Epithelial cell of esophagus (primary cell): ENCODE measurements at regions not wholly inside any gene's neighbourhood (a gene's known extent, or its start where the extent isn't known, plus 50 kb on each side); places are given as distances from the start of the nearest gene placed in this dataset.

Source experiments
- DNase-seq: peaks from one replicate; pipeline ENCODE4 v3.0.0; 2010; ENCODE audit warnings: low read depth
- H3K4me3 ChIP-seq: 2 replicates; pipeline ENCODE4 v1.5.1; 2011; ENCODE audit warnings: mild to moderate bottlenecking, low read length, control low read depth
- TF ChIP-seq, protein P1 (sequence below): IDR thresholded peaks from 2 replicates; pipeline ENCODE4 v1.5.1; 2011; ENCODE audit warnings: low read depth, mild to moderate bottlenecking, low read length, control low read depth, inconsistent platforms; ENCODE audit not compliant: insufficient read depth; ENCODE audit errors: missing control alignments

DNA sequence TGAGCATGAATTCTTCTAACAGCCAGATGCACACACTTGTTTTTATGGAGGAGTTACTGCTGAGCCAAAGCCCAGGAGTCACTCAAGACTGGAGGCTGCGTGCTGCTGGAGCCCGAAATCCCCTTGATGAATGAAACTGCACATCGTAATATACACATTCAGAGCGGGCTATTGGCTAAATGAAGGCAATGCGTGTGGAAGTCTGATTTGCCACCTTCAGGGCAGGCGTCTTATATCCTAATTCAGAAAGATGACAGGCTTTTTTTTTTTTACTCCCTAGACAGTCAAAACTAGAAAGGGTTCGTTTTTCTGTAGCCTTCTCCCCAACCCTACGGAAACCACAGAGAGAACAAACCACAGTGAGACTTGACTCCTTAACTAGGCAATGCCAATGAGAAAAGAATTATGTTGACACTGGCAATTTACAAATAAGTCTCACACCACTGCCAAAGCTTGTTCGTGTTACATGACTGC, 227.2 kb upstream of the KLF14 start:
- DNase-seq: peak; percentile 78
- TF ChIP-seq, protein P1, sequence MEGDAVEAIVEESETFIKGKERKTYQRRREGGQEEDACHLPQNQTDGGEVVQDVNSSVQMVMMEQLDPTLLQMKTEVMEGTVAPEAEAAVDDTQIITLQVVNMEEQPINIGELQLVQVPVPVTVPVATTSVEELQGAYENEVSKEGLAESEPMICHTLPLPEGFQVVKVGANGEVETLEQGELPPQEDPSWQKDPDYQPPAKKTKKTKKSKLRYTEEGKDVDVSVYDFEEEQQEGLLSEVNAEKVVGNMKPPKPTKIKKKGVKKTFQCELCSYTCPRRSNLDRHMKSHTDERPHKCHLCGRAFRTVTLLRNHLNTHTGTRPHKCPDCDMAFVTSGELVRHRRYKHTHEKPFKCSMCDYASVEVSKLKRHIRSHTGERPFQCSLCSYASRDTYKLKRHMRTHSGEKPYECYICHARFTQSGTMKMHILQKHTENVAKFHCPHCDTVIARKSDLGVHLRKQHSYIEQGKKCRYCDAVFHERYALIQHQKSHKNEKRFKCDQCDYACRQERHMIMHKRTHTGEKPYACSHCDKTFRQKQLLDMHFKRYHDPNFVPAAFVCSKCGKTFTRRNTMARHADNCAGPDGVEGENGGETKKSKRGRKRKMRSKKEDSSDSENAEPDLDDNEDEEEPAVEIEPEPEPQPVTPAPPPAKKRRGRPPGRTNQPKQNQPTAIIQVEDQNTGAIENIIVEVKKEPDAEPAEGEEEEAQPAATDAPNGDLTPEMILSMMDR: no peak
- H3K4me3 ChIP-seq: no peak overlapping the region

DNA sequence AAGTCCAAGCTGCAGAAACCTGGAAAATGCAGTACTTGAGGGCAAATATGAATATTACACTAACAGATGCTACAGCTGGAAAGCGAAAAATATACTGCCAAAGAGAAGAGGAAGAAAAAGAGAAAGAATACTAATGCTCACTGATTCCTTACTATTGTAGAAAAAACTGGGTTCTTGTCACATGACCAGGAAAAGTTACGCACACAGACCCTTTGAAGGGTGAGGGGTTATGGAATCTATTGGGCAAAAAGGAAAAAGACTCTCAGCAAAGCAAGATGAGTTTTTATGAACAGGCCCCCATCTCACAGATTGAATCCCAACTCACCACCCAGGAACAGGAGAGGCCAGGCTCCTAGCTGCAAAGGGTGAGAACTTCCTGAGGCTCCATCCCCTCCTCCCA, 228.1 kb upstream of the KLF14 start:
- TF ChIP-seq, protein P1: no peak
- no peak overlapping the region for H3K4me3 ChIP-seq

DNA sequence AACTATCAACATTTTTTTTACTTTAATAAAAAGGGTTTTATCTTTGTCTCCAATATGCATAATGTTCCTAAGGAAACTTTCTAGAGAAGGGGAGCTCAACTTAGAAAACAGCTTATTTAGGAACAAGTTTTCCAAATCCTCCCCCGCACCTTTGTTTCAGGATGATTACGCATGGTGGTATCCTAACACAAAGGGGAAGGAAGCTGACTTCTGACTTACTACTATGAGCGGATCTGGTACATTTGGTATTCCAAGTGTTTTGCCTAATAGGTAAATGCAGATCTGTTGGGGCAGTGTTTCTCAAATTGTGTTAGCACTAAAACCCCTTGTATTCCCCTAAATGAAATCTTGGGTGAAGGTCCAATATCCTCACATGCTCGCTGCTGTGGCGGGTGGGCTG, 229.3 kb upstream of the KLF14 start:
- DNase-seq: no peak
- H3K4me3 ChIP-seq: no peak overlapping the region
- TF ChIP-seq, protein P1: no peak

More for the DNA sequence above, 228.1 kb upstream of the KLF14 start:
- no peak for DNase-seq

DNA sequence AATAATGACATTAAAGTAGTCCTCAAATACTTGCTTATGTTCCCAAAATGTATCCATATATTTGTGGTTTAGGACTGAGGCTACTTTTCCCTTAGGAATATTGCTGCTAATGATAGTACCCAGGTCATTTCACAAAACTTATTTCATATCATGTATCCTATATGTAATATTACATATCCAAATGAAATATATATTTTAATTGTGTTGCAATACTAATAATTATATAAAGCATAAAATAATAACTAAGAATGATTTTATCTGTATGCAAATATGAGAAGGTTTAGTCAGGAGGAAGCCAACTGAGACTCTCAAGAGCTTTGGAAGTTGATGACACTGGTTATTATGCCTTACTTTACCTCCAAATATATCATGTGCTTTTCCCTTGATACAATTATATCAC, 231.5 kb upstream of the KLF14 start:
- DNase-seq: no peak
- TF ChIP-seq, protein P1: no peak
- H3K4me3 ChIP-seq: no peak overlapping the region

DNA sequence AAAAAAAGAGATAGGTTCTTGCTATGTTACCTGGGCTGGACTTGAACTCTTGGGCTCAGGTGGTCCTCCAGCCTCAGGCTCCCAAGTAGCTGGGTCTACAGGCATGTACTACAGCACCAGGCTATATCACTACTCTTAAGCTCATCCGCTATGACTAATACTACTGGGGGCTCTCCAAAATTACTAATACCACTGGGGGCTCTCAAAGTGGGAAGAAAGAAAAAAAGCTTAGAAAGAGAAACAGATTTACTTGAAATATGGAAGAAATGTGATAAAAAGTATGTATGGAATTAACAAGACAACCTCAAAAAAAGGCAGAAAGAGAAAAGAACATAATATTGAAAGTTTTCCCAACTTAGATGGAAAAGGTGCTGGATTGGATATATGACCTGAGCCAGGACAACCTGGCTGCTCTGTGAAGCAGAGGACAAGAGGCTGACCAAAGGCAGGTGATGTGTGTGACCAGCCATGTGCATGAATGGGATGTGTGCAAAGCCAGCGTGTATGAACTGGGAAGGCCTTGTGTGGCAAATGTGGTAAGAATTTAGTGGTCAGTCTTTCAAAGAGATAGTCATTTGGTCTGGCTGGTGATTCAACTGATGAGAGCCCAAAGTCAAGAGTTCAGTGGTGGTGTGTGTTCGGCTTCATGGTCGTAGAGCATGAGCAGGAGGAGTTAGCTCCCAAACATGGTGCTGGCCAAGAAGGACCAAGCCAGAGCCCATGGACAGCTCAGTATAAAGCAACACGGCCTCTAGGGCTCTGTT, 232.4 kb upstream of the KLF14 start:
- DNase-seq: no peak
- TF ChIP-seq, protein P1: no peak

DNA sequence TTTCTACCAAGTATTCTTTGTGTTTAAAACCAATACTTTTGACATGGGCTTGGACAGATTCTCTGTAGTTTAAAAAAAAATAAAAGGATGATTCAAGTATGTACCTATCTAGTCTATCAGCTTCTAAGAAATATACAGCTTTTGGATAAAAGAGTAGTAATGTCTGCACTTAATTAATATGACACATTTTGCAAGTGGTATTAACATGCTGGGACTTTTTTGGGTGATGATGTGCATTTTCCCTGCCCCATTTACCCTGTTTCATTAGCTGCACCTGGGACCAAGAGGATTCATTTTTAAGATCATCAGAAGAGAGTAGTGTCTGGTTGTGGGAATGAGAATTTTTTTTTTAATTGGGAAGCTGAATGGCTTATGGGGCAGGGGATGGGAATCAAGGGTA, 236.2 kb upstream of the KLF14 start:
- TF ChIP-seq, protein P1: no peak
- DNase-seq: no peak

More for the DNA sequence above, 232.4 kb upstream of the KLF14 start:
- H3K4me3 ChIP-seq: no peak overlapping the region

DNA sequence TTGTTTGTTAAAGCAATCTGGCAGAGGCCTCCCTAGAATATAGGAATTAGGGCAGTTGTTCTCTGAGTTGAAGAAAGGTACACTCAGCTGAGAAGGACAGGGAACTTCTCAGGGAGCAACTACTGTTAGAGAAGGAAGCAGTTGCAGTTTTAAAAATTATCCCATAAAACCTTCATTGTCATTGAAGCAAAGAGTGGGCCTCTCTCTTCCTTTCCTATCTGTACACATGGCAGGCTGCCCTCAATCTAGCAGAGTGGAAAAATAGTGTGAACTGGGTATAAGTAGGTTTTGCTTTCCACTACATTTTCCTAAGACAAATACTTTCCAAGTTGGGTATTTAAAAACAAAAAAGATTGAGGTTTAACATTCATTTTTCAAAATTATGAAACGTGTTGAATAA, 236.7 kb upstream of the KLF14 start:
- TF ChIP-seq, protein P1: no peak
- DNase-seq: no peak
- no peak overlapping the region for H3K4me3 ChIP-seq

More for the DNA sequence above, 236.2 kb upstream of the KLF14 start:
- no peak overlapping the region for H3K4me3 ChIP-seq
